GM13976 (cell line): ENCODE measurements at regions not wholly inside any gene's neighbourhood (a gene's known extent, or its start where the extent isn't known, plus 50 kb on each side); places are given as distances from the start of the nearest gene placed in this dataset.

Source experiments
- DNase-seq: peaks from one replicate; pipeline ENCODE4 v3.0.0; 2012; ENCODE audit warnings: low spot score
- in situ Hi-C: fragments of 300-500 bp; cut with MboI; formaldehyde crosslinking; loops from one replicate; pipeline ENCODE4 v1.12.0; 2022; ENCODE audit warnings: low sequenced_read_pairs, mixed read lengths, inconsistent platforms; ENCODE audit not compliant: unreplicated experiment
- TF ChIP-seq, protein P1 (sequence below): IDR thresholded peaks from 2 replicates; pipeline ENCODE4 v1.5.1; 2012; ENCODE audit warnings: borderline replicate concordance, mild to moderate bottlenecking; ENCODE audit not compliant: insufficient read depth; ENCODE audit errors: extremely low read depth, missing control alignments, control extremely low read depth

DNA sequence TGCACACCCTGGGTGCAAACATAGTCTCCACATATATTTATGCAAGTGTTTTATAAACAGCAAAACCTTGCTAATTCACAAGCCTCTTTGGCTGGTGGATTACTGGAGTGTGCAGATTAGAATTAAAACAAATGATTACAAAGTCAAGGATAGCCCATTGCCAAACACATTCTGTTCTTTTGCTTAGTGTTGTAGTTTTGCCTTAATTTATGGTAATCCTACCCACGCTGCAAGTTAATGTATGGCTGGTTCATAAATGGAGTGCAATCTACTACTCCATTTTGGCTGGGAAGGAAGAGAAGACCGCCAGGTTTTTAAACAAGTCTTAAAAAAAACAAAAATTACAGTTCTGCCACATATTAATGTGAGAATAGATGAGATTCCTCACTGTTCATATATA is 883.1 kb upstream of the KLHL29 start:
- no peak for DNase-seq
- in situ Hi-C loops, result no loop called here
- TF ChIP-seq, protein P1, sequence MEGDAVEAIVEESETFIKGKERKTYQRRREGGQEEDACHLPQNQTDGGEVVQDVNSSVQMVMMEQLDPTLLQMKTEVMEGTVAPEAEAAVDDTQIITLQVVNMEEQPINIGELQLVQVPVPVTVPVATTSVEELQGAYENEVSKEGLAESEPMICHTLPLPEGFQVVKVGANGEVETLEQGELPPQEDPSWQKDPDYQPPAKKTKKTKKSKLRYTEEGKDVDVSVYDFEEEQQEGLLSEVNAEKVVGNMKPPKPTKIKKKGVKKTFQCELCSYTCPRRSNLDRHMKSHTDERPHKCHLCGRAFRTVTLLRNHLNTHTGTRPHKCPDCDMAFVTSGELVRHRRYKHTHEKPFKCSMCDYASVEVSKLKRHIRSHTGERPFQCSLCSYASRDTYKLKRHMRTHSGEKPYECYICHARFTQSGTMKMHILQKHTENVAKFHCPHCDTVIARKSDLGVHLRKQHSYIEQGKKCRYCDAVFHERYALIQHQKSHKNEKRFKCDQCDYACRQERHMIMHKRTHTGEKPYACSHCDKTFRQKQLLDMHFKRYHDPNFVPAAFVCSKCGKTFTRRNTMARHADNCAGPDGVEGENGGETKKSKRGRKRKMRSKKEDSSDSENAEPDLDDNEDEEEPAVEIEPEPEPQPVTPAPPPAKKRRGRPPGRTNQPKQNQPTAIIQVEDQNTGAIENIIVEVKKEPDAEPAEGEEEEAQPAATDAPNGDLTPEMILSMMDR, result no peak

DNA sequence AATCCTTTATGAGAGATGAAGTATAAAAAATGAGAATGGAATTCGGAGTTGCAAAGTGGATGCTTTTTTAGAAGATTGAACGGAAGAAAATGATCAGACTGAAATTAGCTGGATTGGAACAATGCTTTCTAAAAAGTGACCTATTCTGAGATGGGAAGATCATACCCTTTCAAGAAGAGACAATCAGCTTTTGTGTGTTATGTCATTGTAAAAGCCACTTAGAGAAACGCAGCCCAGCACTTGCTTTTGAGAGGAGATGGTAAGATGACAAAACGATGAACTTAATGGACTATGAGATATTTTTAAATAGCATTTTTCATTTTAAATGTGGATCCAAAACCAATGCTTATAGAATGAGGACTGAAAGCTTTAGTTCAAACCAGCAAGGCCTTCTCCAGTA is 871.4 kb upstream of the KLHL29 start:
- in situ Hi-C loops, result no loop called here
- no peak for DNase-seq
- TF ChIP-seq, protein P1, result no peak

DNA sequence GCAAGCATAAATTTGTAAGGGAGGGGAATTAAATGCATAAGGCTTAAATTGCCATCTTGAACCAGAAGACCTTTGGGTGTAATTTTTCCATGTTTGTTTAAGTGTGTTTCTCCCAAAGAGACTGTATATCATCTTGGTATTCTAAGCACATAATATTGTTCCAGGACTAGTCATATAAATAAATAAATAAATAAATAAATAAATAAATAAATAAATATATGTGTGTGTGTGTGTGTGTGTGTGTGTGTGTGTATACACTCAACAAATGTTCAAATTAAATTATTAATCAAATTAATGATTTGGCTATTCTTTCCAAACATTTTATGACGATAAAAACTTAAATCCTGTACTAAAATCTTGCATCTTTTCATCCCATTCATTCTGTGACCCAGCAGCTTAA is 867.8 kb upstream of the KLHL29 start:
- TF ChIP-seq, protein P1, result no peak
- in situ Hi-C loops, result no loop called here
- no peak for DNase-seq

DNA sequence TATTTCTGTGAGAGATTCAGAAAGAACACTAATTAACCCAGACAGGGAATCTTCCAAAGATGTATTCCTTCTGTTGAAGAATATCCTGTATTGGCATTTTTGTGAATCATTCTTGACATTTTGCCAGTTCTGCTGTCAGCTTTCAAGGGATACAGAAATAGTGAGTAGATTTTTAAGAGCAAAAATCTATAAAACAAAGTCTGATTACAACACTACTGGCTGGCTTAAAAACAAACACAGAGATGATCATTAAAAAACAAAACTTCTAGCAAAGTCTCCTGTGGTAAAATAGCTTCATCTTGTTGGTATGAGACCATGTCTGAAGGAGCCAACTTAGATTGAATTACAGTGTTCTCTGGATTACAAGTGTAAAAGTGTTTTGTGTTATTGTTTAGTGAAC is 866.3 kb upstream of the KLHL29 start:
- no peak for DNase-seq
- in situ Hi-C loops, result no loop called here
- TF ChIP-seq, protein P1, result no peak

DNA sequence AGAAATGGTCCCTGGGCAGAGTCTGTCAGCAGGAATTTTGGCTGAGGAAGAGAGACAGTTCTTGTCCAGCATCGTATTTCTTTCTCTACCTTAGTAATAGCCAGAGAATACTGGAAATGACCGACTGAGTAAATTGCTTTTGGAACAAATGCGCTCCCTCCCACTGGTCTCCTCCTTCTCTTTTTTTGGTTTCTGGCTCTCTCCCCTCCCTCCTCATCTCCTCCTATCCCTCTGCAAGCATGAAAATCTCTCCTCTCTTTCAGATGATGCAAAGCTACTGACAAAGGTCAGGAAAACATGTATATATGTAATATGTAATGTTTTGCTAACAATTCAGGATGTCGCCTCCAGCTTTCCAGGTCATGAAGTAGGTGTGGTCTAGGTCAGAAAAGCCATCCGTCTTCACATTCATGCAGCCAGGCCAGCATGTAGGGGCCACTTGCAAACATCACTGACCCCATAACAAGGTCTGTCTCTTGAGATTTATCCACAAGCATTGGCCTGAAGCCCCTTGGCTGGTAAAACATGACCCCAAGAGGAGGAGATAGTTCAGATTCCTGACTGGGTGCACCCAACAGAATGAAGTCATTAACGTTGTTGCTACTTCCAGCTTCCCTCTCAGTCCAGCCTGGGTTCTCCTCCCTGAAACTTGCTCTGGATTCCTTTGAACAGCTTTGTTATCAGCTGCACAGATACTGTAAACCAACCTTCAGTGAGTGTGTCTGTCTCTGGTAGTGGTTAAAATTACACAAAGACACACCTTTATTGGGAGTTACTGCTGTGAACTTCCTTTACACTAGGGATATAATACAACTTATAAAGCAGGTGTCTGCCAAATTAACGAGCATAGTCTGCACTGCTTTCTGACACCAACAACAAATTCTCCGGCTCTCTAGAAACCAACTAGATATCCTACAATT is 864.4 kb upstream of the KLHL29 start:
- in situ Hi-C loops, result no loop called here

DNA sequence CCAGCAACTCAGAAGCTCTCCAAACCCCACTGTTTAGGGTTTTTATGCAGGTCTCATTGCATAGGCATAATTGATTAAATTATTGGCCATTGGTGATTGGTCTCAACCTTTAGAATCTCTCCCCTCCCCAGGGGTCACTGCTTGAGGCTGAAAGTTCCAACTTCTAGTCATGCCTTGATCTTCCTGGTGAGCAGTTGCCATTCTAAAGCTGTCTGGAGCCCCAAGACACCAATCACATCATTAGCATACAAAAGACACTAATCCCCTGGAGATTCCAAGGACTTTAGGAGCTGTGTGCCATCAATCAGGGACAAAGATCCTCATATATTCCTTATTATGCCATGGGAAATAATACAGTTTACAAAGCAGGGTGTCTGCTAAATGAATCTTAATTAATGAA is 863.4 kb upstream of the KLHL29 start:
- no peak for DNase-seq
- in situ Hi-C loops, result no loop called here
- TF ChIP-seq, protein P1, result no peak

More for the DNA sequence above, 864.4 kb upstream of the KLHL29 start:
- TF ChIP-seq, protein P1, result no peak
- no peak for DNase-seq
